ENCODE measurements at regions not wholly inside any gene's neighbourhood (a gene's known extent, or its start where the extent isn't known, plus 50 kb on each side); places are given as distances from the start of the nearest gene placed in this dataset.

- TF ChIP-seq, protein P1, sequence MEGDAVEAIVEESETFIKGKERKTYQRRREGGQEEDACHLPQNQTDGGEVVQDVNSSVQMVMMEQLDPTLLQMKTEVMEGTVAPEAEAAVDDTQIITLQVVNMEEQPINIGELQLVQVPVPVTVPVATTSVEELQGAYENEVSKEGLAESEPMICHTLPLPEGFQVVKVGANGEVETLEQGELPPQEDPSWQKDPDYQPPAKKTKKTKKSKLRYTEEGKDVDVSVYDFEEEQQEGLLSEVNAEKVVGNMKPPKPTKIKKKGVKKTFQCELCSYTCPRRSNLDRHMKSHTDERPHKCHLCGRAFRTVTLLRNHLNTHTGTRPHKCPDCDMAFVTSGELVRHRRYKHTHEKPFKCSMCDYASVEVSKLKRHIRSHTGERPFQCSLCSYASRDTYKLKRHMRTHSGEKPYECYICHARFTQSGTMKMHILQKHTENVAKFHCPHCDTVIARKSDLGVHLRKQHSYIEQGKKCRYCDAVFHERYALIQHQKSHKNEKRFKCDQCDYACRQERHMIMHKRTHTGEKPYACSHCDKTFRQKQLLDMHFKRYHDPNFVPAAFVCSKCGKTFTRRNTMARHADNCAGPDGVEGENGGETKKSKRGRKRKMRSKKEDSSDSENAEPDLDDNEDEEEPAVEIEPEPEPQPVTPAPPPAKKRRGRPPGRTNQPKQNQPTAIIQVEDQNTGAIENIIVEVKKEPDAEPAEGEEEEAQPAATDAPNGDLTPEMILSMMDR (IDR thresholded peaks at IDR 0.05): no peak
- TF ChIP-seq NR2C2 (CRISPR knock-in tag; IDR thresholded peaks at IDR 0.05): no peak
- no peak for TF ChIP-seq ATF3 (CRISPR knock-in tag; conservative IDR thresholded peaks at IDR 0.05)
- TF ChIP-seq CREM (CRISPR knock-in tag; IDR thresholded peaks at IDR 0.05): no peak
- no peak for TF ChIP-seq KAT7 (CRISPR knock-in tag; IDR thresholded peaks at IDR 0.05; ENCODE audit: borderline replicate concordance)
- TF ChIP-seq, protein P2, sequence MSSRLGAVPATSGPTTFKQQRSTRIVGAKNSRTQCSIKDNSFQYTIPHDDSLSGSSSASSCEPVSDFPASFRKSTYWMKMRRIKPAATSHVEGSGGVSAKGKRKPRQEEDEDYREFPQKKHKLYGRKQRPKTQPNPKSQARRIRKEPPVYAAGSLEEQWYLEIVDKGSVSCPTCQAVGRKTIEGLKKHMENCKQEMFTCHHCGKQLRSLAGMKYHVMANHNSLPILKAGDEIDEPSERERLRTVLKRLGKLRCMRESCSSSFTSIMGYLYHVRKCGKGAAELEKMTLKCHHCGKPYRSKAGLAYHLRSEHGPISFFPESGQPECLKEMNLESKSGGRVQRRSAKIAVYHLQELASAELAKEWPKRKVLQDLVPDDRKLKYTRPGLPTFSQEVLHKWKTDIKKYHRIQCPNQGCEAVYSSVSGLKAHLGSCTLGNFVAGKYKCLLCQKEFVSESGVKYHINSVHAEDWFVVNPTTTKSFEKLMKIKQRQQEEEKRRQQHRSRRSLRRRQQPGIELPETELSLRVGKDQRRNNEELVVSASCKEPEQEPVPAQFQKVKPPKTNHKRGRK (CRISPR knock-in tag; IDR thresholded peaks at IDR 0.05; ENCODE audit: borderline replicate concordance): no peak
- TF ChIP-seq ZNF232 (CRISPR knock-in tag; IDR thresholded peaks at IDR 0.05): no peak
- TF ChIP-seq, protein P3, sequence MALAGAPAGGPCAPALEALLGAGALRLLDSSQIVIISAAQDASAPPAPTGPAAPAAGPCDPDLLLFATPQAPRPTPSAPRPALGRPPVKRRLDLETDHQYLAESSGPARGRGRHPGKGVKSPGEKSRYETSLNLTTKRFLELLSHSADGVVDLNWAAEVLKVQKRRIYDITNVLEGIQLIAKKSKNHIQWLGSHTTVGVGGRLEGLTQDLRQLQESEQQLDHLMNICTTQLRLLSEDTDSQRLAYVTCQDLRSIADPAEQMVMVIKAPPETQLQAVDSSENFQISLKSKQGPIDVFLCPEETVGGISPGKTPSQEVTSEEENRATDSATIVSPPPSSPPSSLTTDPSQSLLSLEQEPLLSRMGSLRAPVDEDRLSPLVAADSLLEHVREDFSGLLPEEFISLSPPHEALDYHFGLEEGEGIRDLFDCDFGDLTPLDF (CRISPR knock-in tag; IDR thresholded peaks at IDR 0.05): no peak
- TF ChIP-seq SMAD3 (CRISPR knock-in tag; IDR thresholded peaks at IDR 0.05; ENCODE audit: borderline replicate concordance): no peak
Observed at GRCh38 chr9:109600142-109600541, 102.0 kb upstream of the PTPN3 start.
